HG02840 (cell line): ENCODE measurements at regions not wholly inside any gene's neighbourhood (a gene's known extent, or its start where the extent isn't known, plus 50 kb on each side); places are given as distances from the start of the nearest gene placed in this dataset.
"Not testable (repeated sequence)": the region's sequence is repeated elsewhere in the genome, so short reads cannot be mapped to it uniquely, and the experiment has no call there.

ENCODE experiments used
- ATAC-seq: cut with Tn5 transposase; IDR thresholded peaks from one replicate; pipeline ENCODE4 v1.9.1; 2021; ENCODE audit warnings: mild to moderate bottlenecking, moderate library complexity, moderate number of reproducible peaks; ENCODE audit not compliant: unreplicated experiment, low FRiP score

DNA sequence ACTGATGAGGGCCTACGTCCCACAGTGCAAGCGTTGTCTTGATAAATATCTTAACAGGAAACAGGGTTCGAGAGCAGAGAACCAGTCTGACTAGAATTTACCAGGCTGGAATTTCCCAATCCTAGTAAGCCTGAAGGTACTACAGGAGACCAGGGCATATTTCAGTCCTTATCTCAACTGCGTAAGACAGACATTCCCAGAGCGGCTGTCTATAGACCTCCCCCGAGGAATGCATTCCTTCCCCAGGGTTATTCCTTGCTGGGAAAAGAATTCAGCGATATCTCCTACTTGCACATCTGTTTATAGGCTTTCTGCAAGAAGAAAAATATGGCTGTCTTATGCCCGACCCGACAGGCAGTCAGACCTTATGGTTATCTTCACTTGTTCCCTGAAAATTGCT, 1074.1 kb upstream of the CELF4 start:
- ATAC-seq: not testable (repeated sequence)

DNA sequence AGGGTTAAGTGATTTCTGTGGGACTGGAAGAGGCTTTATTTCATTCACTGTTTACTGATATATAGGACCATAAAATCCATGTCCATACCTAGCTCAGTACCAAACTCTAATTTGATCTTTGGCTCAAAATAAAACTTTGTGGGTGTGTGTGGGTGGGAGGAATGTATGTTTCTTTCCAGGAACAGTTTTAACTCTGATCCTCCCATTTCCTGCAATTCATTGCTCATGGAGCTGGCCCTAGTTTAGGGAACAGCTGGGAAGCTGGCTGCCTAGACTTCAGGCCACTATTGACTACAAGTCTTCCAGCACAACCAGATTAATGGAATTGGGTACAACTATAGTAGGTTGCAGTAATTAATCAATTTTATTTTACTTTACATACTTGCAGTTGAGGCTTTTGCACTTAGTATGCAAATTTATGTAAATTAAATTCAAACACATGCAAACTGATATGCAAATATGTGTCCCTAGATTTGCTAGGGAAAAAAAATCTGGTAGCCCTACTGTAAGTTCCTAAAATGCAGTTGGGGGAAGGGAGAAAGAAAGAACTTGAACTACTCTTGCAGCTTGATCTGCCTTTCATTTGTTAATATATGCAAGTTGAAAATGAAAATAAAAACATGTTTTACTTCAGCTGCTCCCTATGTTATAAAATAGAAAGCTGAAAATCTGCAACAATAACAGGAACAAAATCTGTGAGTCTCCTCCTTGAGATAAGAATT, 1070.3 kb upstream of the CELF4 start:
- ATAC-seq: no peak

DNA sequence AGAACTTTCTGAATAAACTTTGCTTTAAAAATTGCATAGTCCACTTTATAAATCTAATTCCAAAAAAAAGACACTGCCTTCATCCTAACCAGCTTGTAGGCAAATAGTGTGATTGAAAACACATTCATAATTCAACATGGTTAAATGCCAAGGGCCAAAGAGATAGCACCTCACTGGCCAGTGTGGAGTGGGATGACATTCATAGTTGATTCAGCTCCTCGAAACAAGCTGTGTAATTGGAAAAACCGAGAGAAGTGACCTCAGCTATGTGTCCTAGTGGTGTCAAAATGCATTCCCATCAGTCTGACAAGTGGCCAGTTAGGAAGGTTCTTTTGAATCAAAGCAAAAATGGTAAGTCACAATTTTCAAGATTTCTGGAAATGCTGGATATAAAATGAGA, 1068.5 kb upstream of the CELF4 start:
- ATAC-seq: no peak

DNA sequence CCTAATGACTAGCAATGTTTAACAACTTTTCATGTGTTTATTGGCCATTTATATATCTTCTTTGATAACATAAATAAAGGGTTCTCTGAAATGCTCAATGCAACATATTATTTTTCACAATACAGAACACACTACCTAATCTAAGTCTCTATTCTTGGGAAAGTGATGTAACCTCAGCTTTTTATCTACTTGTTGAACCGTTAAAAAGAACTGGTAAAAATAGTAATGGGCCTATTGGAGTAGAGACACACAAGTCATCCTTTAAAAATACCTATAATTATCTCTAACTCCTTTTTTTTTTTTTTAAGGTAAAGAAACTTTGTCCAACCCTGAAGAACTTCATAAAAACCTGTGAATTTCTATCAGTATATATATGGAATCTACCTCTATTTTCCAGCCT, 1067.7 kb upstream of the CELF4 start:
- ATAC-seq: no peak

DNA sequence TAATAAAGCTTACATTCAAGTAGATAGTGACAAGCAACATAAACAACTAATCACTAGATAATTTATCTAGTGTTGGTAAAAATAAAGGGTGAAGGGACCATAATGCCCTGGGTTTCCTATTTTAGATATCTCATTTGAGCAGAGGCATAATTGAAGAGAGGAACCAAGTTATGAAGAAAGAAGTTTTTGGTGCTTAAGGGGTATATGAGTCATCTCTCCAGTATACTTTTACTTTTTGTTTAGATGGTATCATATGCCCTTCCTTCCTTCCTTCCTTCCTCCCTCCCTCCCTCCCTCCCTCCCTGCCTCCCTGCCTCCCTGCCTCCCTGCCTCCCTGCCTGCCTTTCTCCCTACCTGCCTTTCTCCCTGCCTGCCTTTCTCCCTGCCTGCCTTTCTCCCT, 1053.5 kb upstream of the CELF4 start:
- no peak for ATAC-seq

DNA sequence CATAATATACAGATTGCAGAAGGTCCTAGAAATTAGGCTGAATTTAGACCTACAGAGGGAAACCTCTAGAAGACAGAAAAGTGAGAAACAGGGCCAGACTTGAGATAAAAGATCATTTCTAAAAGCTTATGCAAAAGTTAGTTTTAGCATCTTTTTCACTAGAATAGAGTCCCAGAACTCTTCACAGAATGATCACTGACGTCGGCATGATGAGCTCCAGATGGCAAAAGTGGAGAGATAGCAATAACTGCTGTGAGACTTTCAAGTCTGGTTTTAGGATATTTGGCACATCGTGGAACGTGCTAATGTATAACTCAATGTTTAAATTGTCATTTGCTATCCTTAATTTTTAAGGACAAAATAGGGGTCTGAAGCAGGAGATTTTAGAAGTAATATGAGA, 1050.7 kb upstream of the CELF4 start:
- ATAC-seq: no peak

DNA sequence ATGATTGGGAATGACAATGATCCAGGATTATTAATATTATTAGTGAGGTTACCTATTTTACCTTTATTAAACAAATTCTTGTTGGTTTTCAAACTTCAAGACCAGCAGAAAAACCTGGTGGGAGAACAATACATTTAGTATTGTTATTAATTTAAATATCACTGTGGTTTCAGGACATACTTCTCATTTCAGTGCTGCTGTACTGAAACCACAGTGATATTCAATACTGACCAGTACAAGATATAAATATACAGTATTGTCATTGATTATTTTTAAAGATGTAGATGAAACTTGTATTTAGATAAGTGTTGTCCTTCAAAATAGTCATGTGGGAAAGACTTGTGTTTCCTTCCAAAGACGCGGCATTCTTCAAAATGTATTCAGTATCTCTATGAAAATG, 1047.3 kb upstream of the CELF4 start:
- no peak for ATAC-seq

DNA sequence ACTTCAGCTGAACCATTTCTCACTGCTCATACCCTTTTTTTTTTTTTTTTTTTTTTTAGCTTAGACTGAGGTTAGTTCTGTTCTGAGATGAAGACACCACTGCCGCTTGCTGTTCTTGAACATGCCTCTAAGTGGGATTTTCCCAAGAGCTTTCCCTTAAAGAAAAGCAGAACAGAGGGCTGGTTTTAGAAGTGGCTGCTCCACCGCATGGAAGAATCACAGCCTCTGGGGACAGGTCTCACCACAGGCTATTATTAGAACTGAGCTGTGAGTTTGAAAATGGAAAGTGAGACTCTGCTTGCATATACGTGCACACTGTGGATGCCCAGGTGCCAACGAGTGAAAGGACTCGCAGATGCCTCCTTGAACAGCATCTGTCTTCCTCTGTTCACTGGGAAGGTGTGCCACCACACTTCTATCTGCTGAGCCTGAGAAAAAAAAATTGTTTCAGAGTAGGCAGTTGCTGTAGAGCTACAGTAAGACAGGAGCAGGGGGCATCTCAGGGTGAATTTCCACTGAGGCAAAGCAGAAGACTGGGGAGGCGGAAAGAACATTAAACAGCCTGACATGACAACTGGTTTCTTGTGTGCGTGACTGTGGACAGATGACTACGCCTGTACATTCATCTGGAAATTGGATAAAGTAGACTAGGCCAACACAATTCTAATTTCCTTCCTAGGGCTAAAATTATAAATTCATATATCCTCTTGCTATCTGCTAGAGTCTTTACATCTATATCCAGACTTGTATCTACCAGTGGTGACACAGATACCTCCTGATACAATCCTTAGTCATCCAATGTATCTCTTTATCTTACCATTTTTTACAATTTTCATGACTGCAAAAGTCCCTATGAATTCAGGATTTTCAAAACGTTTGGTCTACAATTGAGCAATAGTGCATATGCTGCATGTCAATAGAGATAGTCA, 1045.7 kb upstream of the CELF4 start:
- ATAC-seq: peak; percentile 80

DNA sequence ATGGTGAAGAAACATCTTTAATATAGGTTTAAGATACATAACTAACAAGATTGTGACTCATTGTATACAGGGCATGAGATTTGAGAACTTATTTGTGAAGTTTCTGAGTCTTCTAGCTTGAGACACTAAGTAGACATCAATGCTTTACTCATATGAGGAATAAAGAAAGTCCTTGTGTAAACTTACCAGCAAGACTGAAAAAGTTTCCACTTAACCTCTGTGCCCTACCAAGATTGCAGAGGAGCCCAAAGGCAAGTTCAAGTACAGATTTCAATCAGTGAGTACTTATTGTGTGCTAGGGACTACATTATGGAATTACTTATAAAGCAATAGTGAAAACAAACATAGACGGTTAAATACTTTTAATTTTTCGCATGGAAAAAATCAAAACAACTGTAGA, 1041.2 kb upstream of the CELF4 start:
- ATAC-seq: no peak

DNA sequence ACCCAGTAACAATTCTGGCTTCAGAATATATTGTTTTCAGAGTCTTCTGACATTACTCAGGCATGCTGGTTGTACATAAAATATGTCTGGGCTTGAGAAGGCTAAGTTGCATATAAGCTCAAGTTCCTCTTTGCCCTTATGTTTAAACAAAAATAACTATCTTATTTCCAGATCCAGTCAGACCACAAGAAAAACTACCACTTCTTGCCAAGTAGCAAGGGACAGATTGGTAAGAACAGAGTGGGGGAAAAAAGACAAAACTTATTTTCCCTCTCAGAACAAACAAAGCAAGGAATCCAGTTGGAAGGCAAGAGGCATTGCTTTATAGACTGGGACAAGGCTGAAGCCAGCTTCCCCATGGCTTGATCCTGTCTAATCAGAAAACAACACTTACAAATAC, 1036.7 kb upstream of the CELF4 start:
- ATAC-seq: no peak

DNA sequence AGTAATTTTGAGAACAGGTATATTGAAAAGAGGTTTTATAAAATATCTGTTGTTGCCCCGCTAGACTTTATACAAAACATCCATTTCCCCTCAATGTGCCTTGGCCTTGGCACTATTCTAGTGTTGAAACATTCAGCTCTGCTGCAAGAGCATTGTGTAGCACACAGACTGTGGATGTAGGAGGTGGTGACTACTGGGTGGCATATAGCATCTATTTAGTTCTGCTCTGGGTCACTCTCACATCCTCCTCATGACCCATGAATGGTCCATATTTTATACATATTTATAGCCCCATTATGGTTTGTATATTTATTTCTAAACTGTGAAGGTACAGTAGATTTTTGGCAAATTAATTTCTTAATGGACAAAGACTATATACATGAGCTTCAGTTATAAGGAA, 1022.0 kb upstream of the CELF4 start:
- ATAC-seq: no peak

DNA sequence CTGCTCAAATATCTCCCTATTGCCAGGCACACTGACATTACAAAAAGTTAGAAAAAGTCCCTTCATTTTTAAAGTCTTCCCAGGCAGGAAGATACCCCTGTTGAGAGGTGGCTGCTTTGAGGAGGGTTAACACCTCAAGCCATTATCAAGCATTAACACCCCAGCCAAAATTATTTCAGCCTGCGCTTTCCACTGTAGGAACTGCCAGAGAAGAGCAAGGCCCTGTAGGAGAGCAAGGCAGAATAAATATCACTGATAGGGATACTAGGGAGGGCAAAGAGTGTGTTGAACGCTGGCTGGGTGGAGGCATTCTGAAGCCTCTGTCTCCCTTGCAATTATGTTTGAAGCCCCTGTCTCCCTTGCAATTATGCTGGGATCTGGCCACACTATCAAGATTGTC, 1020.7 kb upstream of the CELF4 start:
- ATAC-seq: no peak

DNA sequence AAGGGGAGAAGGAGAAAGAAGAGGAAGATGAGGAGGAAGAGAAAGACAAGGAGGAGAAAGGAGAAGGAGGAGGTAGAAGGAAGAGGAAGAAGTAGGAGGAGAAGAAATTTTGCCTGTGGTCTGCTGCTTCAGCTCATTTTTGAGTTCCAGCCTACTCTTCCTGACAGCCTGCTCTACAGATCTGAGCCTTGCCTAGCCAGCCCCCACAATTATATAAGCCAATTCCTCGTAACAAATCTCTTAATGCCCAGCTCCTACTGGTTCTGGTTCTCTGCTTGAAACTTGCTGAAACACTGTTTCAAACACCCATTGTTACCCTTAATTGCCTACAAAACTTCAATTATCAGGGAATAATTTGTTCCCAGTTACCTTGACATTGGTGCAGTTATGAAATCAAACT, 1014.2 kb upstream of the CELF4 start:
- ATAC-seq: no peak

DNA sequence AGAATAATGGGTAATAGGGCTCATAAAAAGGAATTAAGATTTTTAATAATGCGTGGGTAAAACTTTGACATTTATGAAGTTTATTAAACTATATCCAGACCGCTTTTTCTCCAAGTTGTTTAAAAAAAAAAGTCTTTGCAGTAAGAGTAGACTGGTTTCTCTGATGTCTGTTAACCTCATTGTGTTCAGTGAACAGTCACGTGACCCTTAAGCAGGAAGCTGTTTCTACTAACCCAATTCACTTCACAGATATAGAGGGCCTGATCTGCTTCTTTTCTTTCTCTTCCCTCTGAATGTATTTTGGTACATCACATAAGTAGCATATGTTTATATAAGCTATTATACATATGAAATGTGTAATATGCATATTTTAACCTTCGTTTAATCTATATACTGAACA, 1011.3 kb upstream of the CELF4 start:
- ATAC-seq: no peak

DNA sequence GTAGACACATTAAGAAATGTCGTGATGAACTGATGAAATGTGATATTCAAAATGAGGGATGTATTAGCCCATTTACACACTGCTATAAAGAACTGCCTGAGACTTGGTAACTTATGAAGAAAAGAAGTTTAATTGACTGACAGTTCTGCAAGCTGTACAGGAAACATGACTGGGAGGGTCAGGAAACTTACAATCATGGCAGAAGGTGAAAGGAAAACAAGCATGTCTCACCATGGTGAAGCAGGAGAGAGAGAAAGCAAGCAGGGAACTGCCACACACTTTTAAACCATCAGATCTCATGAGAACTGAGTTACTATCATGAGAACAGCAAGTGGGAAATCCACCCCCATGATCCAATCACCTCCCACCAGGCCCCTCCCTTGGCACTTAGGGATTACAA, 1010.8 kb upstream of the CELF4 start:
- ATAC-seq: no peak

DNA sequence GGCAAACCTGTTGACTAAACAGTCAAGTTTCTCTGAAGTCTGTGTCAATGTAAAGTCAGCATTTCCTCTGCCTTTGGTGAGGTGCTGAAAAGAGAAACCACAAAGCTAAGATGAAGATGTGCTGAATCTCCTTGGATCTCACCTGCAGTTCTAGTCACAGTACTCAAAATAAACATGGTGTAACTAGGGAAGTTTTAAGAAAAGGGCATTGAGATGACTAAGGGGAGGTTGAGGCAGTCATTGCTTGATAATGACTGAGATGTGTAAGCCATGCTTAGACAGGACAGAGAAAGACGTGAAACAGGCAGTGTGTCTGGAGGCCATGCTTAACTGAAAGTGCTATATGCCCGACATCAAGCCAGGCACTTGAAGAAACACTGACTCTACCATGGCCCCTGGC, 1010.0 kb upstream of the CELF4 start:
- no peak for ATAC-seq

DNA sequence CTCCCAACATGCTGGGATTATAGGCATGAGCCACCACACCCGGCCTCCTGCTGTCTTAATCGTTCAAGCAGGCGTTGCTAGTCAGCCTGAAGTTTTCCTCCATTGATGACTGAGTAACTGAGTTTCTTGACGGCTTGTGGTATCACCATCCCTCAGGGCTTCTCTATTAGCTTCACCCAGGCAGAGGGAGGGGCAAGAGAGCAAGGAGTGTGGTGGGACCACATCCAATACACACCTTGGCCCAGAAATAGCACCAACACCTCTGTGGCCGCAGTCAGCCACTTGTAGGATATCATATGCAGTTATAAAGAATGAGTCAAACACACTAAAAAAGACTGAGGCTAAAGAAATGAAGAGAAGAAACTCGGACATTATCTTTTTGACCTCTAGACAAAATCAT, 1009.4 kb upstream of the CELF4 start:
- ATAC-seq: no peak

DNA sequence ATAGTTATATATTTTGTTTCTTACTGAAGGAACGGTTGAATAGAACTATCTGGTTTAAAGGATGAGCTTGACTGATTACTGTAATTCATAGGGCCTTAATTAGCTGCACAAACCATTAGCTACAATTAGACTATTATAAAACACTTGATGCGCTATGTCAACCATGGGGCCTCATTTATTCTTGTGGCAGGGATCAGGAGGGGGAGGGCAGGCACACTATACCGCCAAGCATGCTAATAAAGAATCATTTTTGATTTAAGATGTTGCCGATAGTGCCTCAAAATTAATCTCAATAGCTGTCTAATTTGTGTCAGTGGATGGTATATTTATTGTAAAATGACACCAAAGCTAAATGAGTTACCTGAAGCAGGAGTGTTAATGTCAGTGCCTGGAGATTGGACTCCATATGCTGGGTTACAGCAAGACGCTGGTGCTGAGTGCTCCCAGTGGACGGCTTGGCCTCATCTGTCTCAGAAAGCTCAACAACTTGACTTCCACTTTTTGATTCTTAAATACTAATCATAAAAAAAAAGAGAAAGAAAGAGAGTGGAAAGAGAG, 1007.0 kb upstream of the CELF4 start:
- ATAC-seq: no peak

DNA sequence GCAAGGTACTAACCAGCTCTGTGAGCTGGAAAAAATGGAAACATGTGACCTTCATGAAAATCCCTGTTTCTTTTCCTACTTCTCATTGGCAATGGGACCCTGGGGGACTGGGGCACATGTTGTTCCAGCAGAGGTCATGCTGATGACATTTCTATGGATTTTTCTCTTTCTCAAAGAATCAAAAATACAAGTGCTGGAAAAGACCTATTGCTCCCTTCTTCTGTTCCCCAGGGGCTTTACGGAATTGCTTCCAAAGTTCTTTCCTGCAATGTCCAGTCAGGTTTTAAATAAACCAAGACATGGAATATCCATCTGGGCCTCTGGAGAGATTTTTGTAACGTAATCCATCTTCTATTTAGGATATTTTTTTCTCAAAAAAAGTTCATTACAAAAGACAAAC, 1006.1 kb upstream of the CELF4 start:
- ATAC-seq: no peak

DNA sequence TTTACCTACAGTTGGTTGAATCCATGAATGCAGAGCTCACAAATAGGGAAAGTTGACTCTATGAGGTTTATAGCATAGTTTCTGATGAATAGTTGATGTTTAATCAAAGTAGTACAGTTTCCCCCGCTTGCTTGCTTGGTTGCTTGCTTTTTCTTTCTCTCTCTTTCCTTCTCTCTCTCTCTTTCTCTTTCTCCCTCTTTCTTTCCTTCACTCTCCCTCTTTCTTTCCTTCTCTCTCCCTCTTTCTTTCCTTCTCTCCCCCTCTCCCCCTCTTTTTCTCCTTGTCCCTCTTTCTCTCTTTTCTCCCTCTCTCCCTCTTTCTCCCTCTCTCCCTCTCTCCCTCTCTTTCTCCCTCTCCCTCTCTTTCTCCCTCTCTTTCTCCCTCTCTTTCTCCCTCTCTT, 999.9 kb upstream of the CELF4 start:
- no peak for ATAC-seq

DNA sequence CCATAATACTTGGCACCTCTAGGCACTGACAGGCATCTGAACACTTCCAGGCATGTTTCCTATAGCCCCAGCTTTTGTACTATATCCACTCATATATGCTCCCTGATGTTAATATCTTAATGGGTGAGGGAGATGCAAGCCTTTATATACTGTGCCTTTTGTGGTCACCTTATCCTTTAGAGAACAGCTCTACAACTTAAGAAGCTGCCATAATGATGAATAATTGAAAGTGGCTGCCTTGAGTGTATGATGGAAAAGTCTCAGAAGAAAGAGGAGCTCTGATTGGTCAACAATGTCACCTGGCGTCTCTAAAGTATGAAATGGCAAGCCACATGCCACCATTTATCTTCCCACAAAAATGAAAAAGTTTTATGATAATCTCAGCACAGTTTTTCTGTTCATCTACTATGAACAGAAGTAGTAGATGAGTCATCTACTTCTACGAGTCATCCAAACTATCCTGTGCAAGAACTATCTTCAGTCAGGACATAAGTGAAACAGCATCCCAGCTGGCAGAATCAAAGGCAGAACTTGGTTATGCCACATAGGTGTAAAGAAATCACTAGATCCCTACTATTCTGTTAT, 997.9 kb upstream of the CELF4 start:
- no peak for ATAC-seq
